ENCODE measurements at regions not wholly inside any gene's neighbourhood (a gene's known extent, or its start where the extent isn't known, plus 50 kb on each side); places are given as distances from the start of the nearest gene placed in this dataset.

- no peak for DNase-seq
These were observed 1332.6 kb upstream of the CELF4 start for GRCh38 chr18:38898167-38898566.

- no peak for DNase-seq
These were observed 1330.0 kb upstream of the CELF4 start for GRCh38 chr18:38895560-38895959.

- no peak for DNase-seq
These were observed 1322.0 kb upstream of the CELF4 start for GRCh38 chr18:38887671-38888020.

GRCh38 chr18:38886861-38887670 is 1321.5 kb upstream of the CELF4 start:
- DNase-seq = no peak

- no peak for DNase-seq
These were observed 1320.6 kb upstream of the CELF4 start for GRCh38 chr18:38886235-38886634.

- DNase-seq = no peak
These were observed 1318.5 kb upstream of the CELF4 start for GRCh38 chr18:38884050-38884449.

- no peak for DNase-seq
These were observed 1317.5 kb upstream of the CELF4 start for GRCh38 chr18:38883111-38883510.

- no peak for DNase-seq
These were observed 1314.3 kb upstream of the CELF4 start for GRCh38 chr18:38879871-38880270.

GRCh38 chr18:38872342-38872741 is 1306.7 kb upstream of the CELF4 start:
- no peak for DNase-seq

- no peak for DNase-seq
These were observed 1303.2 kb upstream of the CELF4 start for GRCh38 chr18:38868757-38869156.

GRCh38 chr18:38867680-38868079 is 1302.1 kb upstream of the CELF4 start:
- no peak for DNase-seq

GRCh38 chr18:38851526-38851925 is 1285.9 kb upstream of the CELF4 start:
- DNase-seq = no peak

GRCh38 chr18:38847326-38847725 is 1281.7 kb upstream of the CELF4 start:
- no peak for DNase-seq

- no peak for DNase-seq
These were observed 1277.7 kb upstream of the CELF4 start for GRCh38 chr18:38843291-38843690.

GRCh38 chr18:38826247-38826646 is 1260.6 kb upstream of the CELF4 start:
- no peak for DNase-seq

GRCh38 chr18:38811209-38811608 is 1245.6 kb upstream of the CELF4 start:
- no peak for DNase-seq

GRCh38 chr18:38810789-38811188 is 1245.2 kb upstream of the CELF4 start:
- no peak for DNase-seq

- no peak for DNase-seq
These were observed 1242.3 kb upstream of the CELF4 start for GRCh38 chr18:38807915-38808314.

GRCh38 chr18:38805256-38805655 is 1239.7 kb upstream of the CELF4 start:
- DNase-seq = no peak

GRCh38 chr18:38801640-38802039 is 1236.0 kb upstream of the CELF4 start:
- DNase-seq = no peak

GRCh38 chr18:38796762-38797161 is 1231.2 kb upstream of the CELF4 start:
- no peak for DNase-seq

GRCh38 chr18:38792731-38793130 is 1227.1 kb upstream of the CELF4 start:
- no peak for DNase-seq

GRCh38 chr18:38790786-38791185 is 1225.2 kb upstream of the CELF4 start:
- DNase-seq = no peak

- DNase-seq = no peak
These were observed 1224.7 kb upstream of the CELF4 start for GRCh38 chr18:38790303-38790702.

- DNase-seq = no peak
These were observed 1223.5 kb upstream of the CELF4 start for GRCh38 chr18:38789141-38789540.
